HepG2 (cell line): ENCODE measurements at regions not wholly inside any gene's neighbourhood (a gene's known extent, or its start where the extent isn't known, plus 50 kb on each side); places are given as distances from the start of the nearest gene placed in this dataset.

ENCODE experiments used
- ATAC-seq: fragments of 200-7000 bp; cut with Tn5 transposase; 3 replicates; pipeline ENCODE4 v1.9.1; 2020; ENCODE audit warnings: mild to moderate bottlenecking, moderate library complexity
- BruUV-seq: library from RNA; stranded (reverse); fragments of 400-500 nt; replicated peaks from 2 replicates; lab custom pipeline; 2021; lab: Mats Ljungman, UMichigan
- CTCF ChIA-PET: fragments of 300-600 bp; formaldehyde crosslinking; extraction: SDS; loops from one replicate; lab custom pipeline; 2021; ENCODE audit warnings: low total read pairs, inconsistent platforms, low intra/inter-chr PET ratio; lab: Yijun Ruan, JAX
- POLR2A ChIA-PET: fragments of 350-600 bp; sonication (Branson Sonifier 250); formaldehyde crosslinking; loops from one replicate; lab custom pipeline; 2020; ENCODE audit warnings: antibody characterized with exemption, inconsistent platforms; lab: Yijun Ruan, JAX
- DNase-seq: peaks from one replicate; pipeline ENCODE4 v3.0.0-alpha.2; 2015; ENCODE audit warnings: low spot score
- FAIRE-seq: peaks from 3 replicates; lab custom pipeline; 2011; peaks lifted over from hg19 to GRCh38; lab: Jason Lieb, UNC
- H2AFZ ChIP-seq: one replicate; pipeline ENCODE4 v1.6.1; 2011; ENCODE audit warnings: low read length, inconsistent platforms
- H3K27ac ChIP-seq: fragments of 300-600 bp; 3 replicates; pipeline ENCODE4 v1.8.0; 2011; ENCODE audit warnings: mixed run types, mild to moderate bottlenecking, mixed read lengths, low read length, inconsistent platforms; ENCODE audit not compliant: insufficient read depth; ENCODE audit errors: extremely low read length
- H3K27me3 ChIP-seq, 2 experiments: fragments of 200-600 bp in 1 of 2; 2 replicates in 1 of 2; 3 replicates in 1 of 2; pipeline versions ENCODE4 v1.6.0 to v1.8.0; 2011; ENCODE audit warnings: low read length in 2 of 2, mild to moderate bottlenecking in 2 of 2, moderate library complexity in 2 of 2, inconsistent platforms in 1 of 2; ENCODE audit not compliant: insufficient read depth in 2 of 2, control insufficient read depth in 1 of 2
- H3K36me3 ChIP-seq, 2 experiments: fragments of 200-600 bp in 1 of 2; replicated peaks in 1 of 2; 2 replicates in 1 of 2; 3 replicates in 1 of 2; pipeline versions ENCODE4 v1.5.1 to v1.8.0; 2011; ENCODE audit warnings: low read length in 2 of 2, inconsistent platforms in 1 of 2; ENCODE audit not compliant: insufficient read depth in 2 of 2, control insufficient read depth in 1 of 2
- H3K4me1 ChIP-seq: 2 replicates; pipeline ENCODE4 v1.5.1; 2012; ENCODE audit warnings: low read length, inconsistent platforms; ENCODE audit not compliant: insufficient read depth
- H3K4me2 ChIP-seq: 2 replicates; pipeline ENCODE4 v1.6.0; 2011; ENCODE audit warnings: low read depth, low read length, inconsistent platforms
- H3K4me3 ChIP-seq, 3 experiments: fragments of 200-600 bp in 1 of 3; sonication (generic), shearing (Covaris generic) in 1 of 3; replicated peaks in 1 of 3; 2 replicates each; pipeline ENCODE4 v1.5.1; 2011 to 2016; ENCODE audit warnings: low read length in 3 of 3, inconsistent platforms in 2 of 3, low read depth in 2 of 3, mild to moderate bottlenecking in 2 of 3, control low read depth in 1 of 3, mixed read lengths in 1 of 3; ENCODE audit not compliant: insufficient read depth in 1 of 3
- H3K79me2 ChIP-seq: one replicate; pipeline ENCODE4 v1.6.1; 2011; ENCODE audit warnings: low read length, inconsistent platforms; ENCODE audit not compliant: insufficient read depth
- H3K9ac ChIP-seq: 2 replicates; pipeline ENCODE4 v1.6.0; 2011; ENCODE audit warnings: mild to moderate bottlenecking, low read depth, low read length, inconsistent platforms; ENCODE audit not compliant: insufficient read depth
- H3K9me3 ChIP-seq: 2 replicates; pipeline ENCODE4 v1.5.1; 2012; ENCODE audit warnings: mild to moderate bottlenecking, low read length
- H4K20me1 ChIP-seq: 2 replicates; pipeline ENCODE4 v1.6.0; 2011; ENCODE audit warnings: inconsistent platforms, mild to moderate bottlenecking, low read length, moderate library complexity; ENCODE audit not compliant: insufficient read depth
- ARNT ChIP-seq: fragments of 450-650 bp; IDR thresholded peaks from 2 replicates; pipeline ENCODE4 v1.6.1; 2017
- FOXA3 ChIP-seq: IDR thresholded peaks from 2 replicates; pipeline ENCODE4 v1.6.1; 2016; ENCODE audit warnings: missing genetic modification reagents, missing compliant biosample characterization
- MED13 ChIP-seq: sonication (generic); formaldehyde crosslinking; IDR thresholded peaks from 2 replicates; pipeline ENCODE4 v1.5.0; 2020; ENCODE audit warnings: missing genetic modification reagents
- RNF219 ChIP-seq: sonication (generic); formaldehyde crosslinking; IDR thresholded peaks from 2 replicates; pipeline ENCODE4 v1.5.0; 2020; ENCODE audit warnings: mild to moderate bottlenecking, missing genetic modification reagents
- SMARCC2 ChIP-seq: fragments of 450-650 bp; IDR thresholded peaks from 2 replicates; pipeline ENCODE4 v1.6.1; 2017; ENCODE audit warnings: antibody characterized with exemption, mild to moderate bottlenecking
- SNAPC2 ChIP-seq: sonication (generic); formaldehyde crosslinking; IDR thresholded peaks from 2 replicates; pipeline ENCODE4 v1.8.1; 2022; ENCODE audit warnings: mild to moderate bottlenecking, missing genetic modification reagents
- SP2 ChIP-seq: sonication (generic); formaldehyde crosslinking; IDR thresholded peaks from 2 replicates; pipeline ENCODE4 v1.5.1; 2020; ENCODE audit warnings: mild to moderate bottlenecking, missing genetic modification reagents
- TERF1 ChIP-seq: sonication (generic); formaldehyde crosslinking; IDR thresholded peaks from 2 replicates; pipeline ENCODE4 v1.8.0; 2022; ENCODE audit warnings: mild to moderate bottlenecking, missing genetic modification reagents, moderate library complexity
- TFAP4 ChIP-seq: sonication (generic); IDR thresholded peaks from 2 replicates; pipeline ENCODE4 v1.6.1; 2016; ENCODE audit warnings: low read depth, borderline replicate concordance
- ZFP41 ChIP-seq: sonication (generic); formaldehyde crosslinking; IDR thresholded peaks from 2 replicates; pipeline ENCODE4 v1.4.0; 2020; ENCODE audit warnings: mild to moderate bottlenecking, missing genetic modification reagents, borderline replicate concordance
- ZNF160 ChIP-seq: sonication (generic); formaldehyde crosslinking; IDR thresholded peaks from 2 replicates; pipeline ENCODE4 v1.8.0; 2022; ENCODE audit warnings: mild to moderate bottlenecking, inconsistent platforms, missing genetic modification reagents
- ZNF530 ChIP-seq: sonication (generic); formaldehyde crosslinking; IDR thresholded peaks from 2 replicates; pipeline ENCODE4 v1.5.0; 2020; ENCODE audit warnings: low read depth, mild to moderate bottlenecking, missing genetic modification reagents
- ZNF556 ChIP-seq: sonication (generic); formaldehyde crosslinking; IDR thresholded peaks from 2 replicates; pipeline ENCODE4 v1.4.0; 2020; ENCODE audit warnings: mild to moderate bottlenecking, missing genetic modification reagents, borderline replicate concordance
- WGBS: methylation state at CpG from one replicate; pipeline ENCODE4 v1.1.6; 2017; ENCODE audit warnings: low lambda C conversion rate; 5-methylcytosine and 5-hydroxymethylcytosine counted together
- in situ Hi-C: cut with HindIII; loops from 2 replicates; pipeline ENCODE4 v1.10.0; 2017; ENCODE audit warnings: low pct_unique_long_range_greater_than_20kb; ENCODE audit not compliant: extremely low pct_ligation_motif_present
- intact Hi-C: fragments of 100-400 bp; cut with micrococcal nuclease; formaldehyde crosslinking; loops from one replicate; pipeline ENCODE4 v1.10.0; 2022; ENCODE audit not compliant: unreplicated experiment
- TF ChIP-seq, protein P1 (sequence below): sonication (generic); formaldehyde crosslinking; IDR thresholded peaks from 2 replicates; pipeline ENCODE4 v1.4.0; 2020; ENCODE audit warnings: missing genetic modification reagents

DNA sequence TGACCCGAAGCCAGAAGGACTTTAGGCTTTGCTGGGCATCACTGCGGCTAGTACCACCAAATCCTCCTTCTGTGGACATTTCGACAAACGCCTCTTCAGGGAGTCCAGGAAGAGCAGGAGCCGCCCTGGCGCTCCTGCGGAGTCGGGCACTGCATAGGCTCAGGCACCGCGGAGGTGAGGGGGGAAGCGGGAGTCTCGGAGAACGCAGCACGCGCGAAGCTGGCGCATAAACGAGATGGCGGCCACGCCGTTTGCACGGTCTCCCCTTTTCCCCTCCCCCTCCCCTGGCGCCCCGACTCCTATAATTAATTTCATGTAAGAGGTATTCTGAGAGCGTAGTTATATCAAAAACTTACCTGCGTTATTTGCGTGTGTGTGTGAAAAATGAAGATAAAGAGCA, 137.8 kb upstream of the GAS1 start (continued):
- TF ChIP-seq TFAP4 = no peak
- no peak for TF ChIP-seq SNAPC2 (CRISPR knock-in tag)
- no peak for TF ChIP-seq TERF1 (CRISPR knock-in tag)

GRCh38 chr9:87085521-87085920, 138.2 kb upstream of the GAS1 start:
- H3K9me3 ChIP-seq = no peaks in the 10 kb centered on the region
- no TSS peak for BruUV-seq
- no peak overlapping the region for H3K27ac ChIP-seq
- POLR2A ChIA-PET = no interaction called here
- 20% methylated on average over 9 of the region's 9 CpGs for WGBS
- H3K79me2 ChIP-seq = no peaks in the 10 kb centered on the region
- H3K4me2 ChIP-seq = no peak overlapping the region
- no peak for ATAC-seq
- H3K27me3 ChIP-seq = peaks cover 0 to 11% of the 10 kb centered on the region in 2 experiments; a peak in 1 of 5 replicates
- no peak for TF ChIP-seq SP2 (CRISPR knock-in tag)
- no peak for TF ChIP-seq FOXA3 (CRISPR knock-in tag)
- no peak for TF ChIP-seq MED13
- TF ChIP-seq ARNT = no peak
- TF ChIP-seq RNF219 = no peak
- no peak for TF ChIP-seq SMARCC2
- TF ChIP-seq ZNF530 (CRISPR knock-in tag) = no peak
- TF ChIP-seq ZNF160 (CRISPR knock-in tag) = no peak
- TF ChIP-seq, protein P1, sequence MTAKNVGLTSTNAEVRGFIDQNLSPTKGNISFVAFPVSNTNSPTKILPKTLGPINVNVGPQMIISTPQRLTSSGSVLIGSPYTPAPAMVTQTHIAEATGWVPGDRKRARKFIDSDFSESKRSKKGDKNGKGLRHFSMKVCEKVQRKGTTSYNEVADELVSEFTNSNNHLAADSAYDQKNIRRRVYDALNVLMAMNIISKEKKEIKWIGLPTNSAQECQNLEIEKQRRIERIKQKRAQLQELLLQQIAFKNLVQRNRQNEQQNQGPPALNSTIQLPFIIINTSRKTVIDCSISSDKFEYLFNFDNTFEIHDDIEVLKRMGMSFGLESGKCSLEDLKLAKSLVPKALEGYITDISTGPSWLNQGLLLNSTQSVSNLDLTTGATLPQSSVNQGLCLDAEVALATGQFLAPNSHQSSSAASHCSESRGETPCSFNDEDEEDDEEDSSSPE (CRISPR knock-in tag) = no peak
- no peak for TF ChIP-seq ZNF556 (CRISPR knock-in tag)
- no peak for TF ChIP-seq ZFP41 (CRISPR knock-in tag)
- in situ Hi-C loops = no loop called here
- no peaks in the 10 kb centered on the region for H3K4me1 ChIP-seq
- H3K9ac ChIP-seq = no peak overlapping the region
- no peak overlapping the region for H2AFZ ChIP-seq
- intact Hi-C loops = no loop called here
- DNase-seq = no peak
- CTCF ChIA-PET = no interaction called here
- FAIRE-seq = no peak
- H3K4me3 ChIP-seq = no peak overlapping the region
- H3K36me3 ChIP-seq = no peaks in the 10 kb centered on the region
- H4K20me1 ChIP-seq = no peaks in the 10 kb centered on the region
